GM23338 (cell line): ENCODE measurements at regions not wholly inside any gene's neighbourhood (a gene's known extent, or its start where the extent isn't known, plus 50 kb on each side); places are given as distances from the start of the nearest gene placed in this dataset.

Experiments used
- ATAC-seq: fragments of 200-7000 bp; cut with Tn5 transposase; 3 replicates; pipeline ENCODE4 v1.9.1; 2020
- DNase-seq: peaks from one replicate; pipeline ENCODE4 v3.0.0-alpha.2; 2015; ENCODE audit warnings: low spot score
- H2AFZ ChIP-seq: fragments of 200-600 bp; sonication (generic); 2 replicates; pipeline ENCODE4 v1.8.0; 2016; ENCODE audit warnings: antibody characterized with exemption, mild to moderate bottlenecking, moderate library complexity
- H3F3A ChIP-seq: fragments of 200-600 bp; sonication (generic); replicated peaks from 2 replicates; pipeline ENCODE4 v1.8.0; 2017; ENCODE audit warnings: antibody characterized with exemption, mixed run types, low read depth
- H3K27ac ChIP-seq: fragments of 200-600 bp; sonication (generic); 2 replicates; pipeline ENCODE4 v1.6.1; 2016; ENCODE audit warnings: low read depth
- H3K27me3 ChIP-seq: fragments of 200-600 bp; sonication (generic); 2 replicates; pipeline ENCODE4 v1.8.0; 2016; ENCODE audit warnings: mild to moderate bottlenecking, mixed run types, moderate library complexity; ENCODE audit not compliant: insufficient read depth
- H3K36me3 ChIP-seq: fragments of 200-600 bp; sonication (generic); 2 replicates; pipeline ENCODE4 v1.8.0; 2016; ENCODE audit warnings: mild to moderate bottlenecking; ENCODE audit not compliant: insufficient read depth
- H3K4me1 ChIP-seq: fragments of 200-600 bp; sonication (generic); 2 replicates; pipeline ENCODE4 v1.8.0; 2016; ENCODE audit warnings: mild to moderate bottlenecking, moderate library complexity; ENCODE audit not compliant: insufficient read depth
- H3K4me2 ChIP-seq: fragments of 200-600 bp; sonication (generic); 2 replicates; pipeline ENCODE4 v1.7.1; 2017; ENCODE audit warnings: mixed run types
- H3K4me3 ChIP-seq: fragments of 200-600 bp; sonication (generic); 2 replicates; pipeline ENCODE4 v1.6.1; 2016; ENCODE audit warnings: mixed run types
- H3K79me2 ChIP-seq: fragments of 200-600 bp; sonication (generic); replicated peaks from 2 replicates; pipeline ENCODE4 v1.8.0; 2017; ENCODE audit warnings: mild to moderate bottlenecking; ENCODE audit not compliant: insufficient read depth
- H3K9me2 ChIP-seq: fragments of 200-600 bp; sonication (generic); 2 replicates; pipeline ENCODE4 v1.8.0; 2017; ENCODE audit not compliant: insufficient read depth
- H4K20me1 ChIP-seq: fragments of 200-600 bp; sonication (generic); replicated peaks from 2 replicates; pipeline ENCODE4 v1.8.0; 2017; ENCODE audit warnings: mild to moderate bottlenecking; ENCODE audit not compliant: insufficient read depth
- H3K27ac Mint-ChIP-seq: 2 replicates; pipeline ENCODE4 v1.8.0; 2020; ENCODE audit warnings: inconsistent platforms, mild to moderate bottlenecking, moderate library complexity, mixed read lengths
- H3K27me3 Mint-ChIP-seq: 3 replicates; pipeline ENCODE4 v1.8.0; 2022; ENCODE audit warnings: low read depth, mild to moderate bottlenecking, moderate library complexity, mixed read lengths, inconsistent platforms; ENCODE audit not compliant: insufficient read depth, poor library complexity
- H3K36me3 Mint-ChIP-seq: 3 replicates; pipeline ENCODE4 v1.8.0; 2021; ENCODE audit warnings: low read depth, mild to moderate bottlenecking, inconsistent platforms, moderate library complexity, mixed read lengths
- H3K4me1 Mint-ChIP-seq: 3 replicates; pipeline ENCODE4 v1.8.0; 2020; ENCODE audit warnings: mild to moderate bottlenecking, inconsistent platforms, mixed read lengths
- H3K4me3 Mint-ChIP-seq: 3 replicates; pipeline ENCODE4 v1.8.0; 2021; ENCODE audit warnings: moderate library complexity, mild to moderate bottlenecking, inconsistent platforms, mixed read lengths
- H3K9me3 Mint-ChIP-seq: 3 replicates; pipeline ENCODE4 v1.8.0; 2020; ENCODE audit warnings: moderate library complexity, mild to moderate bottlenecking, inconsistent platforms, mixed read lengths
- CREB1 ChIP-seq: fragments of 250-450 bp; sonication (Bioruptor Pico); IDR thresholded peaks from 2 replicates; pipeline ENCODE4 v1.5.0; 2020; ENCODE audit warnings: low read depth, mild to moderate bottlenecking, moderate library complexity
- CTCF ChIP-seq, 2 experiments: fragments of 200-600 bp in 1 of 2; sonication (generic) in 1 of 2; conservative IDR thresholded peaks; 2 replicates each; pipeline versions ENCODE4 v1.5.1 to v1.6.1; 2016 to 2017; ENCODE audit warnings: antibody characterized with exemption in 2 of 2, low read depth in 2 of 2, mild to moderate bottlenecking in 2 of 2, moderate library complexity in 1 of 2
- ETS1 ChIP-seq: IDR thresholded peaks from 2 replicates; pipeline ENCODE4 v1.6.1; 2016; ENCODE audit warnings: antibody characterized with exemption
- EZH2 ChIP-seq: fragments of 200-600 bp; sonication (generic); IDR thresholded peaks from one replicate; pipeline ENCODE4 v1.8.0; 2017; ENCODE audit warnings: antibody characterized with exemption, mild to moderate bottlenecking, low read depth; ENCODE audit not compliant: unreplicated experiment
- EZH2phosphoT487 ChIP-seq: fragments of 200-600 bp; sonication (generic); IDR thresholded peaks from one replicate; pipeline ENCODE4 v1.8.1; 2018; ENCODE audit warnings: antibody characterized with exemption; ENCODE audit not compliant: unreplicated experiment
- JUNB ChIP-seq: IDR thresholded peaks from one replicate; pipeline ENCODE4 v1.6.1; 2016; ENCODE audit warnings: antibody characterized with exemption; ENCODE audit not compliant: unreplicated experiment
- NANOG ChIP-seq: IDR thresholded peaks from 2 replicates; pipeline ENCODE4 v1.6.1; 2016; ENCODE audit warnings: antibody characterized with exemption, borderline replicate concordance
- POLR2AphosphoS5 ChIP-seq: IDR thresholded peaks from 2 replicates; pipeline ENCODE4 v1.6.1; 2016; ENCODE audit warnings: antibody characterized with exemption, low read depth
- REST ChIP-seq: IDR thresholded peaks from one replicate; pipeline ENCODE4 v1.6.1; 2018; ENCODE audit warnings: antibody characterized with exemption; ENCODE audit not compliant: unreplicated experiment
- STAT1 ChIP-seq: IDR thresholded peaks from one replicate; pipeline ENCODE4 v1.6.1; 2016; ENCODE audit warnings: antibody characterized with exemption; ENCODE audit not compliant: unreplicated experiment
- ZNF114 ChIP-seq: fragments of 250-450 bp; sonication (Bioruptor Pico); IDR thresholded peaks from 2 replicates; pipeline ENCODE4 v1.5.0; 2020; ENCODE audit warnings: mild to moderate bottlenecking, moderate library complexity
- ZNF331 ChIP-seq: fragments of 250-450 bp; sonication (Bioruptor Pico); IDR thresholded peaks from 2 replicates; pipeline ENCODE4 v1.5.0; 2020; ENCODE audit warnings: low read depth, mild to moderate bottlenecking, moderate library complexity
- ZNF462 ChIP-seq: fragments of 250-450 bp; sonication (Bioruptor Pico); IDR thresholded peaks from 2 replicates; pipeline ENCODE4 v1.5.0; 2020; ENCODE audit warnings: mild to moderate bottlenecking, moderate library complexity

GRCh38 chr4:123306769-123307168, 89.8 kb upstream of the SPRY1 start:
- no peak overlapping the region for H3K4me3 Mint-ChIP-seq
- no peak overlapping the region for H3K4me2 ChIP-seq

More at GRCh38 chr4:123306769-123307168, 89.8 kb upstream of the SPRY1 start:
- Histone ChIP-seq H3K4me3 (no peak overlapping the region), H3K9me2 (0 out of 2 replicates have a peak, but pooled peaks cover 5% of the 10 kb centered on the region), H3F3A (peaks cover 5% of the 10 kb centered on the region; the same call in 1 of the 2 replicates), H4K20me1 (no peaks in the 10 kb centered on the region), H3K27me3 (no peaks in the 10 kb centered on the region), H3K4me1 (peaks cover 25% of the 10 kb centered on the region), H2AFZ (no peak overlapping the region), H3K36me3 (no peaks in the 10 kb centered on the region), H3K79me2 (no peaks in the 10 kb centered on the region), H3K27ac (no peak overlapping the region)
- DNase-seq (no peak), ATAC-seq (no peak)
- H3K27ac Mint-ChIP-seq, result no peak overlapping the region
- peaks cover 12% of the 10 kb centered on the region for H3K36me3 Mint-ChIP-seq
- H3K9me3 Mint-ChIP-seq, result peaks cover 8% of the 10 kb centered on the region; the same call in 2 of the 3 replicates
- H3K4me1 Mint-ChIP-seq, result peaks cover 37% of the 10 kb centered on the region
- peaks cover 8% of the 10 kb centered on the region for H3K27me3 Mint-ChIP-seq
- TF ChIP-seq STAT1, result no peak
- TF ChIP-seq ZNF114 (CRISPR knock-in tag), result no peak
- no peak for TF ChIP-seq JUNB
- no peak for TF ChIP-seq CTCF (conservative IDR thresholded peaks at IDR 0.05; ENCODE audit: low read depth in 2 of 2)
- no peak for TF ChIP-seq EZH2phosphoT487
- TF ChIP-seq ZNF331 (CRISPR knock-in tag), result no peak
- TF ChIP-seq ZNF462 (CRISPR knock-in tag), result no peak
- no peak for TF ChIP-seq NANOG
- TF ChIP-seq EZH2, result no peak
- TF ChIP-seq REST, result no peak
- no peak for TF ChIP-seq ETS1
- no peak for TF ChIP-seq POLR2AphosphoS5
- no peak for TF ChIP-seq CREB1 (CRISPR knock-in tag)
